ENCODE measurements at regions not wholly inside any gene's neighbourhood (a gene's known extent, or its start where the extent isn't known, plus 50 kb on each side); places are given as distances from the start of the nearest gene placed in this dataset.
"Not testable (repeated sequence)": the region's sequence is repeated elsewhere in the genome, so short reads cannot be mapped to it uniquely, and the experiment has no call there.

- DNase-seq = no peak
Measured at GRCh38 chr21:14683063-14683462, 136.9 kb upstream of the SAMSN1 start.

GRCh38 chr21:14678973-14679574 is 133.0 kb upstream of the SAMSN1 start:
- no peak for DNase-seq

- no peak for DNase-seq
Measured at GRCh38 chr21:14677639-14678179, 131.6 kb upstream of the SAMSN1 start.

GRCh38 chr21:14677013-14677412 is 130.9 kb upstream of the SAMSN1 start:
- no peak for DNase-seq

- no peak for DNase-seq
Measured at GRCh38 chr21:14675774-14676530, 129.8 kb upstream of the SAMSN1 start.

- DNase-seq = no peak
Measured at GRCh38 chr21:14673649-14674048, 127.5 kb upstream of the SAMSN1 start.

GRCh38 chr21:14672466-14672865 is 126.4 kb upstream of the SAMSN1 start:
- DNase-seq = no peak

- no peak for DNase-seq
Measured at GRCh38 chr21:14670409-14670808, 124.3 kb upstream of the SAMSN1 start.

GRCh38 chr21:14669092-14669491 is 123.0 kb upstream of the SAMSN1 start:
- DNase-seq = not testable (repeated sequence)

- DNase-seq = no peak
Measured at GRCh38 chr21:14657241-14658008, 111.3 kb upstream of the SAMSN1 start.

- DNase-seq = no peak
Measured at GRCh38 chr21:14646893-14647292, 100.8 kb upstream of the SAMSN1 start.

GRCh38 chr21:14645702-14646101 is 99.6 kb upstream of the SAMSN1 start:
- no peak for DNase-seq

- DNase-seq = no peak
Measured at GRCh38 chr21:14632359-14632758, 86.2 kb upstream of the SAMSN1 start.

GRCh38 chr21:14630556-14631069 is 84.5 kb upstream of the SAMSN1 start:
- no peak for DNase-seq

GRCh38 chr21:14629461-14629860 is 83.3 kb upstream of the SAMSN1 start:
- no peak for DNase-seq

GRCh38 chr21:14623079-14623478 is 77.0 kb upstream of the SAMSN1 start:
- not testable (repeated sequence) for DNase-seq

GRCh38 chr21:14620152-14620551 is 74.0 kb upstream of the SAMSN1 start:
- no peak for DNase-seq

- no peak for DNase-seq
Measured at GRCh38 chr21:14617871-14618270, 71.8 kb upstream of the SAMSN1 start.

GRCh38 chr21:14617040-14617393 is 70.9 kb upstream of the SAMSN1 start:
- DNase-seq = no peak

GRCh38 chr21:14616380-14617039 is 70.4 kb upstream of the SAMSN1 start:
- DNase-seq = no peak

GRCh38 chr21:14615359-14615974 is 69.4 kb upstream of the SAMSN1 start:
- DNase-seq = peak; percentile 12

GRCh38 chr21:14614287-14614686 is 68.2 kb upstream of the SAMSN1 start:
- no peak for DNase-seq

All from skin of body (tissue), 1 donor.